ENCODE measurements at regions not wholly inside any gene's neighbourhood (a gene's known extent, or its start where the extent isn't known, plus 50 kb on each side); places are given as distances from the start of the nearest gene placed in this dataset.
"Not testable (repeated sequence)": the region's sequence is repeated elsewhere in the genome, so short reads cannot be mapped to it uniquely, and the experiment has no call there.

DNA sequence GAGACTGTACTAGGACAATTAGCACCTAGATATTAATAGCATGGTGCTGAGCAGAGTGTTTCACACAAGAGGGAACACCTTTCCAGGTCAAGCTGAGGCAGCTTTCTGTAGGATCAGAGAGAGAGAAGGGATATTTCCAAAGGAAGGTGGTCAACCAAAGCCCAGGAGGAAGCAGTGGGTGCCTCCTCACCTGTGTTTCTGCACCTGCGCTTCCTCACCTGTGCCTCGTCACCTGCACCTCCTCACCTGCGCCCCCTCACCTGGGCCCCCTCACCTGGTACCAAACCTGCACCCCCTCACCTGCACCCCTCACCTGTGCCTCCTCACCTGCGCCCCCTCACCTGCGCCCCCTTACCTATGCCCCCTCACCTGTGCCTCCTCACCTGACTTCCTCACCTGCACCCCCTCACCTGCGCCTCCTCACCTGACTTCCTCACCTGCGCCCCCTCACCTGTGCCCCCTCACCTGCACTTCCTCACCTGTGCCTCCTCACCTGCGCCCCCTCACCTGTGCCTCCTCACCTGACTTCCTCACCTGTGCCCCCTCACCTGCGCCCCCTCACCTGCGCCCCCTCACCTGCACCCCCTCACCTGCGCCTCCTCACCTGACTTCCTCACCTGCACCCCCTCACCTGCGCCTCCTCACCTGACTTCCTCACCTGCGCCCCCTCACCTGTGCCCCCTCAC is 67.9 kb downstream of the TTLL2 start:
- DNase-seq (ENCODE audit: low spot score) = no peak

DNA sequence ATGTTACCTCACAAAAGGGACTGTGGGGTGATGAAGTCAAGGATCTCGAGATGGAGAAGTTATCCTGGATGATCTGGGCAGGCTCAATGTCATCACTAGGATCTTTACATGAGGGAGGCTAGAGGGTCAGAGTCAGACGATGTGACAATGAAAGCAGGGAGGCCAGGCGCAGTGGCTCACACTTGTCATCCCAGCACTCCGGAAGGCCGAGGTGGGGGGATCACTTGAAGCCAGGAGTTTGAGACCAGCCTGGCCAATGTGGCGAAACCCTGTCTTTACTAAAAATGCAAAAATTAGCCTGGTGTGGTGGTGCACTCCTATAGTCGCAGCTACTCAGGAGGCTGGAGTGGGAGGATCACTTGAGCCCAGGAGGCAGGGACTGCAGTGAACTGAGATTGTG is 68.8 kb downstream of the TTLL2 start:
- no peak for DNase-seq (ENCODE audit: low spot score)

- no peak for DNase-seq (ENCODE audit: low spot score)
Measured at GRCh38 chr6:167394339-167394738, 69.5 kb downstream of the TTLL2 start.

- DNase-seq (ENCODE audit: low spot score) = no peak
Measured at GRCh38 chr6:167394820-167395219, 69.9 kb downstream of the TTLL2 start.

DNA sequence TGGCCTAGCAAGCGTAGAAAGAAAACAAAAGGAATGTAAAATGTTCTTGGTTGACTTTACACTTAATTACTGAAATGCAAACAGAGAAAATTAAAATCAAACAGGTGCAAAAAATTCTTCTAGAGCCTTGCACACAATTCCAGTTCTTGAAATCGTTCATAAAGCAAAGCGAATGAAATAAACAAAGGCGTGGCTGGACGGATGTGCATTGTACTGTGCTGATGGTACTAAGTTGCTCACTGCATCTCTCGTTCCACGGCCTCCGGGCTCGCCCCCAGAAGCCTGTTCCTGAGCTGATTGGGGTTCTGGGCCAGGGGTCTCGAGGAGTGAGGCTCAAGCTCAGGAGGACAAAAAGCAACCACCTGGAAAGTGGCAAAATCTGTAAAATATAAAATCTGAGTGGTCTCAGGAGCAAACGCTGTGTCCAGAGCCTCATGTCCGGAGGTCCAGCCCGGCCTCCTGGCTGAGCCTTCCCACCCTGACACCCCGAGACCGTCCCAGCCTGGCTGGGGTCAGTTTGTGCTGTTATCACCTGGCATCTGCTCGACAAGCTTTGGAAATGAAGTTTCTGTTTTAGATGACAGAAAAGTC is 71.3 kb downstream of the TTLL2 start:
- DNase-seq (ENCODE audit: low spot score) = no peak

DNA sequence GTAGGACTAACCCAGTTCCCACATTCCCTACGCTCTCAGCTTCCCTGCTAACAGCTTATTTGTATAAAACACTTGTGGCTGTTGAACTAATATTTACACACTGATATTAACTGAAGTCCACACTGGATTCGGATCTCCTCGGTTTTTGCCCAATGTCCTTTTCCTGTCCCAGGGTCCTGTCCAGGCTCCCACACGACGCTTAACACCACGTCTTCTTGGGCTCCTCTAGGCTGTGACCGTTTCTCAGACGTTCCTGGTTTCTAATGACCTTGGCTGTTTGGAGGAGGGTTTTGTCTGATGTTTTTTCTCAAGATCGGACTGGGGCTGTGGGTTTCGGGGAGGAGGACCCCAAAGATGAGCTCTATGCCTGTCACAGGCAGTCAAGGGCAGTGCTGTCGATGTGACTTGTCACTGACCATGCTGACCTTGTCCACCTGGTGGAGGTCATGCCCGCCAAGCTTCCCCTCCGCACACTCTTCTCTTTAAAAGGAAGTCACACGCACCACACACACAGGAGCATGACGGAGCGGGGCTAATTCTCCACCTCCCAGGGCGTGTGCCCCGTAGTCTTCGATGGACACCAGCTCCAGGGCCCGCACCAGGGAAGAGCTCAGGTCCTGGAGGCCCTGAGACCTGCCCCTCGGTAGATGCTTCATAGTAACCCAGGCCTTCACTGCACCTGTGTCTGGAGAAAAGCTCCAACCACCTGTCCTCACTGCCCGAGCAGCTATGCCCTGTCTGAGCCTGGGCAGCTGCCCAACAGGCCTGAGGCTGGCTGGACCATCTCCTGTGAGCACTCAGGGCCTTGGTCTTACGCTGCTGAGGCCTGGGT is 72.0 kb downstream of the TTLL2 start:
- no peak for DNase-seq (ENCODE audit: low spot score)

- DNase-seq (ENCODE audit: low spot score) = no peak
Measured at GRCh38 chr6:167397712-167398111, 72.8 kb downstream of the TTLL2 start.

GRCh38 chr6:167398214-167399050 is 73.5 kb downstream of the TTLL2 start:
- DNase-seq (ENCODE audit: low spot score) = no peak

- DNase-seq (ENCODE audit: low spot score) = no peak
Measured at GRCh38 chr6:167399051-167399387, 74.1 kb downstream of the TTLL2 start.

DNA sequence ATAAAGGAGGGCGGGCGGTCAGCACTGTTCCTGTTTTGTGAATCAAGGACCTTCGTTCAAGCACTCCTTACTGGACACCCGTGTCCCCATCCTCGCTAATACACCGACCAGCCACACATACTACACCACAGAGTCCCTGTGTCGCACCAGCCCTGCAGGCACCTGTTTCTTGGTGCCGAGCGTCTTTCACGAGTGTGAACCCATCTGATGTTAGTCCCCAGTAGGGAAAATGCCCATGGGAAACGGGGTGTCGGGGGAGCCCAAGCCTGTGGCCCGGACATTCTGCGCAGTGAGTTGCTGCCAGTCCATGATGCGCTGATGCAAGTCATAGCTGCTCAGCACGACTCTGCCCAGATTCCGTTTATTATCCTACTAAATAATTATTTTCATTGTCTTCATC is 74.7 kb downstream of the TTLL2 start:
- no peak for DNase-seq (ENCODE audit: low spot score)

DNA sequence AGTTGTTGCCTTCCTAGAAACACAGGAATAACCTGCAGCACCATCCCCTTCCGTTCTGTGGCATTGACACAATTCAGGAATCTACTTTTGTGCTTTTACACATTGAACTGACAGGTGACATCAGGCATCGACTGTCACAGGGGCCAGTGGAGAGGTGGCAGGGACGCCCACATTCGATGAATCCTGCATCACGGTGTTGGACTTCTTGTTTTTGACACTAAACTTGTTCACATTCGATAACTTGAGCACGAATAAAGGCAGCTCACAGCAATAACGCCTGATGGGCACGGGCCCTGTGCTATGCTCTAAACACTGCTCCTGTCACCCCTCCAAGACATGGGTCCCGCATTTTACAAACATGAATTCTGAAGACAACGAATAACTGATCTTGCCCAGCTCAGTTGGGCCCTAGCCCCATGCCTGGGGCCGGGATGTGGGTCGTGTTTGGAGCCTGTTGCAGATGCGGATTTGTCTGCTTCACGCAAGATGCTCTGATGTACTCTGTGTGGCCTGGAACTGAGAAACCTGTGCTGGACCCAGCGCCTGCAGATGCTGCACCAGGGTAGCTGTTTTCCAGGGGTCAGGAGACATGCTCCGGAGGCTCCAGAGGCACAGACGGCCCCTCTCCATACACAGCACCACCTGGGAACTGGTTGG is 75.7 kb downstream of the TTLL2 start:
- no peak for DNase-seq (ENCODE audit: low spot score)

- no peak for DNase-seq (ENCODE audit: low spot score)
Measured at GRCh38 chr6:167401525-167402194, 76.8 kb downstream of the TTLL2 start.

DNA sequence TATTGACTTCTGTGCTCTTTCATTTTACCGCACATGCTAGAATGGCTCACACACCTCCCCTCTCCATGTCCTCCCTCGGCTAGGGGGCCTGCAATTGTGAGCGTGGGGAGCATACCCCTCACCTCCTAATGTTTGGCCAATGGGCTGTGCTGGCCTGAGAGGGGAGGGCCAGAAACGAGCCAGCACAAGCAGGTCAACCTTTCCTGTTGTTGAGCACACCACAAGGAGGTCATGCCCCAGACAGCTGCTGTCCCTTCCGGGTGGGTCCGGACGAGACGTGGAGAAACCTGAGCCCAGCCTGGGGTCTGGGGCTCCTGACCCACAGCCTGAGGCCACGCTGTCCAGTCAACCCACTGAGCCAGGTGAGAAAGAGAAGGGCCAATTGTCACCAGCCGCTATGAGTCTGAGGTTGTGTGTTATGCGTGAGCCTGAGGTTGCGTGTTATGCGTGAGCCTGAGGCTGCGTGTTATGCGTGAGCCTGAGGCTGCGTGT is 77.4 kb downstream of the TTLL2 start:
- DNase-seq (ENCODE audit: low spot score) = no peak

DNA sequence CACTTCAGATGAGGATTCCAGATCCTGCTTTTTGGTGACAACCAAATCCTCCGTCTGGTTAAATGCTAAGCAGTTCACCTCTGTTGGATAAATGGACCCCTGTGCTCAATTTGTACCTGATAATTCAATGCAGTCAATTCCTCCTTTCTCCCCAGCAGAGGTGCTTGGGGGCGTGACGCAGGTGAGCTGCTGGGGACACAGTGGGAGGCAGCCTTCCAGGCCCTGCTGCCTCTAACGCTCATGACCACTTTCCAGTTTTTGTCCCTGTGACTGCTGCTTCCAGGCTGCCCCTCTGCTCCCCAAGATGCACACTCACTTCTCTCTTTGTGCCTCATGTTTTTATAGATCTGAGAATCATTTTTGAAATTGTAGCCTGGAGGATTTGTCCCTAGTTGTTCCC is 78.5 kb downstream of the TTLL2 start:
- no peak for DNase-seq (ENCODE audit: low spot score)

DNA sequence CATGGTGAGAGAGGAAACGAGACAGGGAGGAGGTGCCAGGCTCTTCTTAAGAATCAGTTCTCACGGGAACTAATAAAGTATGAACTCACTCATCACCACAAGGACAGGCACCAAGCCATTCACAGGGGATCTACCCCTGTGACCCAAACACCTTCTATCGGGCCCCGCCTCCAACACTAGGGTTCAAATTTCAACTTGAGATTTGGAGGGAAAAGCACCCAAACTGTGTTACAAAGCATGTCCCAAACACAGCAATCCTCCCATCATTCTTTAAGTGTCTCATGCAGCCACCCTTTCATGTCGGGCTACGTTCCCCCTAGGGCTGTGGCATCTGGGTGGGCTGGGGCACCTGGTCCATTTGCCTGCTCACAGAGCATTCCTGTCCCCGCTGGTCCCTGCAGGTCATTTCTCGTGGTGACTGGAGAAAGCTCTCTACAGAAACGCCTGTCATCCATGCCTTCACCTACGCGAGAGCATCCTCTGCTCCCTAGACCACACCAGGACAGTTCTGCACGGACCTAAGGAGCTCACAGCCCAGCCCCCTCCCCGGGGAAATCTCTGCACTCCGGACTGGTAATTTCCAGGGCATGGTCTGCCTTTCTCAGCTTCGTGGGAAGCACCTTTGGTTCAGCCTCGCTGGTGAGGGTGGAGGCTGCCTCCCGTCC is 79.6 kb downstream of the TTLL2 start:
- no peak for DNase-seq (ENCODE audit: low spot score)

DNA sequence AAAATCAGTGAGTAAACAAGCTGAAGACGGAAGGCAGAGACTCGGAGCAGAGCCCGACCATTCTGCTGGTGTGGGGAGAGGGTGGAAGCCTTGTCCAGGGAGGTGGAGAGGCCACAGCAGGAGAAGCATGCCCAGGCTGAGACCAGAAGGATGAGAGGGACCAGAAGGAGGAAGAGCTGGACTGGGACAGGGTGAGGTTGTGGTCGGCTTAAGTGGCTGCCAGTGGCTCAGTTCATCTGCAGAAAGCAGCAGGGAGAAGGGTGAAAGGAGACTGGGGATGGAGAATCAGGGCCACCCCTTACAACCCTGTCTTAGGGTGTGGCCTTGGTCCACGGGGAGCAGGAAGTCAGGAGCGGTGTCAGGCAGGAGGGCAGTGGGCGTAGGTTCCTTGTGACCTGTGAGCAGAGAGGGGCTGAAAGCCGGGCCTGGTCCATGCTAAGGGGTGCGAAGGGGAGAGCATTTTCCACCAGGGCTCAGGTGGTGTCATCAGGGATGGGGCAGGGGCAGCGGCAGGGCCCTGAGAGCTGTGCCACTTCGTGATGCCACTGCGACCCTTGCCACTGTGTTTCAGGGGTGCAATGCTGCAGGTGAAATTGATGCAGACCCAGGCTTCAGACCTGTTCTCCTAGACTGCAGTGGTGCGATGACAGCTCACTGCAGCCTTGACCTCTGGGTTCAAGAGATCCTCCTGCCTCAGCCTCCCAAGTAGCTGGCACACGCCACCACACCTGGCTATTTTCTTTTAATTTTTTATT is 81.1 kb downstream of the TTLL2 start:
- DNase-seq (ENCODE audit: low spot score) = no peak

DNA sequence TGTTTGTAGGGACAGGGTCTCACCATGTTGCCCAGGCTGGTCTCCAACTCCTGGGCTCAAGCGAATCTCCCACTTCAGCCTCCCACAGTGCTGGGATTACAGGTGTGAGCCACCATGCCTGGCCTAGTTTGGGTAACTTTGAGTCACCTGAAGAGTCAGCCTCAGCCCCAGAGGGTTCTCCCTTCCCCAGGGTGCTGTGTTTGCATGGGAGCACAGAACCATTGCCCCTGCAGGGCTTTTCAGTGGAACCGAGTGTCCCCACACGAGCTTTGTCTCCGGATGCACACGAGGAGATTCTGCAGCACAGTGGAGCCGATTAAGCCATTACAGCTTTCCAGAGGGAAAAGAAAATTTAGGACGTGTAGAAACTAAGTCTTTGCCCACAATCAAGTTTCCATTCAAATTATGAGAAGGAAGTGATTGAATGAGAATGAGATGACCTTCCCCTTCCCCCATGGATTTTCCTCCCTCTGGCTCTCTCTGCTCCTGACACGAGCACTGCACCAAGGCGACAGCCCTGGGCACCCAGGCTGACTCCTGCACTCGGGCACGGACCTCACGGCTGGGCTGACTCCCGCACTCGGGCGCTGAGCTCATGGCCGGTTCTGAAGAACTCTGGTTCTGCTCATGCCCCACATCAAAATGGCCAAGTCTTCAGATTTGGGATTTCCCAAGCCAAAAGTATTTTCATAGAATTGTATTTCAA is 81.8 kb downstream of the TTLL2 start:
- DNase-seq (ENCODE audit: low spot score) = not testable (repeated sequence)

- DNase-seq (ENCODE audit: low spot score) = no peak
Measured at GRCh38 chr6:167407239-167408064, 82.6 kb downstream of the TTLL2 start.
